ENCODE measurements at regions not wholly inside any gene's neighbourhood (a gene's known extent, or its start where the extent isn't known, plus 50 kb on each side); places are given as distances from the start of the nearest gene placed in this dataset.
"Not testable (repeated sequence)": the region's sequence is repeated elsewhere in the genome, so short reads cannot be mapped to it uniquely, and the experiment has no call there.

- intact Hi-C loops (cut with DNase I) = no loop called here
- no peak overlapping the region for H3K4me3 ChIP-seq
- TF ChIP-seq CTCF (IDR thresholded peaks at IDR 0.05) = no peak
- TF ChIP-seq POLR2AphosphoS5 (IDR thresholded peaks at IDR 0.05) = no peak
- no peak for TF ChIP-seq POLR2A (IDR thresholded peaks at IDR 0.05)
- H3K4me1 ChIP-seq (replicated peaks) = no peaks in the 10 kb centered on the region
- H3K27me3 ChIP-seq (replicated peaks; ENCODE audit: insufficient read depth) = no peaks in the 10 kb centered on the region
- H3K9me3 ChIP-seq = no peaks in the 10 kb centered on the region
- H3K36me3 ChIP-seq = no peaks in the 10 kb centered on the region
- no peak for DNase-seq (ENCODE audit: low spot score)
- no peak overlapping the region for H3K27ac ChIP-seq
- 100% methylated on average over 1 of the region's 1 CpG for WGBS
Observed at GRCh38 chr1:164452549-164452948, 106.4 kb upstream of the PBX1 start.

- TF ChIP-seq POLR2A (IDR thresholded peaks at IDR 0.05) = no peak
- TF ChIP-seq POLR2AphosphoS5 (IDR thresholded peaks at IDR 0.05) = no peak
- no peak for TF ChIP-seq CTCF (IDR thresholded peaks at IDR 0.05)
- H3K4me3 ChIP-seq = no peak overlapping the region
- DNase-seq (ENCODE audit: low spot score) = no peak
- H3K27me3 ChIP-seq (replicated peaks; ENCODE audit: insufficient read depth) = no peaks in the 10 kb centered on the region
- no peaks in the 10 kb centered on the region for H3K36me3 ChIP-seq
- no peaks in the 10 kb centered on the region for H3K9me3 ChIP-seq
- intact Hi-C loops (cut with DNase I) = no loop called here
- H3K27ac ChIP-seq = no peak overlapping the region
- 88% methylated on average over 1 of the region's 1 CpG for WGBS
- no peaks in the 10 kb centered on the region for H3K4me1 ChIP-seq (replicated peaks)
Observed at GRCh38 chr1:164456272-164456671, 102.7 kb upstream of the PBX1 start.

GRCh38 chr1:164459176-164459575 lies 99.8 kb upstream of the PBX1 start:
- WGBS = 94% methylated on average over 25 of the region's 25 CpGs
- H3K9me3 ChIP-seq; intact Hi-C loops (cut with DNase I); H3K27ac ChIP-seq; H3K4me3 ChIP-seq; H3K36me3 ChIP-seq; H3K4me1 ChIP-seq (replicated peaks); H3K27me3 ChIP-seq (replicated peaks; ENCODE audit: insufficient read depth); DNase-seq (ENCODE audit: low spot score): not testable (repeated sequence)

GRCh38 chr1:164466001-164466421 lies 93.0 kb upstream of the PBX1 start:
- WGBS = 82% methylated on average over 5 of the region's 5 CpGs
- intact Hi-C loops (cut with DNase I) = no loop called here
- no peak for DNase-seq (ENCODE audit: low spot score)
- H3K36me3 ChIP-seq = no peaks in the 10 kb centered on the region
- no peaks in the 10 kb centered on the region for H3K4me1 ChIP-seq (replicated peaks)
- no peak for TF ChIP-seq POLR2A (IDR thresholded peaks at IDR 0.05)
- TF ChIP-seq POLR2AphosphoS5 (IDR thresholded peaks at IDR 0.05) = no peak
- no peak for TF ChIP-seq CTCF (IDR thresholded peaks at IDR 0.05)
- no peaks in the 10 kb centered on the region for H3K9me3 ChIP-seq
- H3K4me3 ChIP-seq = no peak overlapping the region
- H3K27me3 ChIP-seq (replicated peaks; ENCODE audit: insufficient read depth) = no peaks in the 10 kb centered on the region
- no peak overlapping the region for H3K27ac ChIP-seq

GRCh38 chr1:164466429-164466828 lies 92.6 kb upstream of the PBX1 start:
- Histone ChIP-seq H3K4me3 (no peak overlapping the region), H3K9me3 (no peaks in the 10 kb centered on the region), H3K4me1 (replicated peaks) (no peaks in the 10 kb centered on the region), H3K27ac (no peak overlapping the region), H3K27me3 (replicated peaks; ENCODE audit: insufficient read depth) (no peaks in the 10 kb centered on the region), H3K36me3 (no peaks in the 10 kb centered on the region)
- DNase-seq (ENCODE audit: low spot score) = no peak
- TF ChIP-seq POLR2A (IDR thresholded peaks at IDR 0.05) (no peak), POLR2AphosphoS5 (IDR thresholded peaks at IDR 0.05) (no peak), CTCF (IDR thresholded peaks at IDR 0.05) (no peak)
- WGBS = 89% methylated on average over 5 of the region's 5 CpGs
- intact Hi-C loops (cut with DNase I) = no loop called here

Measured in prostate gland (tissue), 2 donors.